ENCODE measurements at regions not wholly inside any gene's neighbourhood (a gene's known extent, or its start where the extent isn't known, plus 50 kb on each side); places are given as distances from the start of the nearest gene placed in this dataset.

- TF ChIP-seq EZH2 (IDR thresholded peaks at IDR 0.05; ENCODE audit: borderline replicate concordance) (no peak), CTCF (IDR thresholded peaks at IDR 0.05; ENCODE audit: poor library complexity) (no peak)
Observed at GRCh38 chr19:32165141-32165540, 180.3 kb upstream of the ZNF507 start.
